NB4 (cell line): ENCODE measurements at regions not wholly inside any gene's neighbourhood (a gene's known extent, or its start where the extent isn't known, plus 50 kb on each side); places are given as distances from the start of the nearest gene placed in this dataset.

Experiments
- MYC ChIP-seq: IDR thresholded peaks from 2 replicates; pipeline ENCODE4 v1.6.1; 2011; ENCODE audit warnings: low read depth, low read length
- POLR2A ChIP-seq: IDR thresholded peaks from 2 replicates; pipeline ENCODE4 v1.6.1; 2011; ENCODE audit warnings: mild to moderate bottlenecking; ENCODE audit not compliant: insufficient read length; ENCODE audit errors: extremely low read depth
- TF ChIP-seq, protein P1 (sequence below): IDR thresholded peaks from one replicate; pipeline ENCODE4 v1.5.1; 2012; ENCODE audit warnings: low read depth, low read length

DNA sequence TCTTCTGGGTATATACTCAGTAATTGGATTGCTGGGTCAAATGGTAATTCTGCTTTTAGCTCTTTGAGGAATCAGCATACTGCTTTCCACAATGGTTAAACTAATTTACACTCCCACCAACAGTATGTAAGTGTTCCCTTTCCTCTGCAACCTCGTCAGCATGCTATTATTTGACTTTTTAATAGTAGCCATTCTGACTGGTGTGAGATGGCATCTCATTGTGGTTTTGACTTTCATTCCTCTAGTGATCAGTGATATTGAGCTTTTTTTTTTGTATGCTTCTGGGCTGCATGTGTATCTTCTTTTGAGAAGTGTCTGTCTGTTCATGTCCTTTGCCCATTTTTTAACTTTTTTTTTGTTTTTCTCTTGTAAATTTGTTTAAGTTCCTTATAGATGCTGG, 279.4 kb downstream of the PTGER3 start:
- TF ChIP-seq, protein P1, sequence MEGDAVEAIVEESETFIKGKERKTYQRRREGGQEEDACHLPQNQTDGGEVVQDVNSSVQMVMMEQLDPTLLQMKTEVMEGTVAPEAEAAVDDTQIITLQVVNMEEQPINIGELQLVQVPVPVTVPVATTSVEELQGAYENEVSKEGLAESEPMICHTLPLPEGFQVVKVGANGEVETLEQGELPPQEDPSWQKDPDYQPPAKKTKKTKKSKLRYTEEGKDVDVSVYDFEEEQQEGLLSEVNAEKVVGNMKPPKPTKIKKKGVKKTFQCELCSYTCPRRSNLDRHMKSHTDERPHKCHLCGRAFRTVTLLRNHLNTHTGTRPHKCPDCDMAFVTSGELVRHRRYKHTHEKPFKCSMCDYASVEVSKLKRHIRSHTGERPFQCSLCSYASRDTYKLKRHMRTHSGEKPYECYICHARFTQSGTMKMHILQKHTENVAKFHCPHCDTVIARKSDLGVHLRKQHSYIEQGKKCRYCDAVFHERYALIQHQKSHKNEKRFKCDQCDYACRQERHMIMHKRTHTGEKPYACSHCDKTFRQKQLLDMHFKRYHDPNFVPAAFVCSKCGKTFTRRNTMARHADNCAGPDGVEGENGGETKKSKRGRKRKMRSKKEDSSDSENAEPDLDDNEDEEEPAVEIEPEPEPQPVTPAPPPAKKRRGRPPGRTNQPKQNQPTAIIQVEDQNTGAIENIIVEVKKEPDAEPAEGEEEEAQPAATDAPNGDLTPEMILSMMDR, result no peak
- TF ChIP-seq MYC (no peak), POLR2A (no peak)
